Activated effector memory CD4-positive, alpha-beta T cell treated with anti-CD3 and anti-CD28 coated beads, Interleukin-2, amount 50 U/mL, for 16 hours (primary cell): ENCODE measurements at regions not wholly inside any gene's neighbourhood (a gene's known extent, or its start where the extent isn't known, plus 50 kb on each side); places are given as distances from the start of the nearest gene placed in this dataset.

Experiments used
- DNase-seq: peaks from one replicate; pipeline ENCODE4 v3.0.0-alpha.2; 2020

GRCh38 chr6:23855497-23856116, 270.4 kb upstream of the NRSN1 start:
- no peak for DNase-seq

DNA sequence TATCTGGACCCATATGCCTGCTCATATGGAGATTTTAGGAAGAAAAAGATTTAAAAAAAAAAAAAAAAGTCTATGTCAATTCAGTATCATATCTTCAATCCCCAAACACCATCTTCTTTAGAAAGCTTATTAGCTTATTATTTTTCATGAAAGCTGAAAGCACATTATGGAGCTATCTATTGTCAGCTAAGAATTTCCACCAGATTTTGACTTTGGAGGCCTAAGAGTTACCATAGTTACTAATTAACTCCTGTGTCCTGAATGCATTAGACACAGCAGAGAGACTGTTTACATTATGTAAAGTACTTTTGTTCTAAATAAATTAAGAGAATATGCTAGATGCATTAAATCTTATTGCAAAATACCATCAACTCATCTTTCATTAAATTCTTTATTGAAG, 255.5 kb upstream of the NRSN1 start:
- DNase-seq = no peak

DNA sequence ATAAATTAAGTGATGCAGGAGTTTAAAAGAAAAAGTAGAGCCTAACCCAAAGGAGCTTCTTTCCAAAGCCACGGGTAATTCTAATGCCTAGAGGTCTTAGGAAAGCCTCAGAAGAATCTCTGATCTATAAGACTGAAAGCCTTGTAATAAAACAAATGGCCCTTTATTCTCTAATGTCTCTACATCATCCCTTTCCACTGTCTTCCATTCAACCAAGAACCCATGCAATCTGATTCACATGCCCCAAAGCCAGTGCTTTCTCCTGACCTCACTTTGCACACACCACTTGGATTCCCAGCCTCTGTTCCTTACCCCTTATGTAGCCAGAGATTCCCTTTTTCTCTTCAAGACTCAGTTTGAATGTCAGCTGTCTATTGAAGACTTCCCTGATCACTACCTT, 252.9 kb upstream of the NRSN1 start:
- DNase-seq = no peak

DNA sequence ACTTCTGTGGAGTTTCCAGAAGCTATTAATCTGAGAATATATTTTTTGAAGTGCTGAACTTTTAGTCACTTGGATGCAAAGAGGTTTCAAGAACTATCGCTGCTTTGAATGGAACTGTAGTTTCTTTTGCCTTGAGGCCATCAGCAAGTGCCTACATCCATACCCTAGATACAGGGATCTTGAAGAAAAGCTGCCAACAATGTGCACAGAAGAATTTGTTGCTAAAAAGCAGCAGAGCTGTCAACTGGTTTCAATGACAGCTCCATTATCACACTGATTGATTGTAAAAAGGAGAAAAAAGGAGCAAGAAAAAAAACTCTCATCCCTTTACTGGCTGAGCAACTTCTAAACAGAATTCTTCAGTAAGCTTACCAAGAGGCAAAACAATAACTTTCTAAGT, 251.0 kb upstream of the NRSN1 start:
- no peak for DNase-seq

- DNase-seq = no peak
These were observed 246.2 kb upstream of the NRSN1 start for GRCh38 chr6:23879816-23880215.

DNA sequence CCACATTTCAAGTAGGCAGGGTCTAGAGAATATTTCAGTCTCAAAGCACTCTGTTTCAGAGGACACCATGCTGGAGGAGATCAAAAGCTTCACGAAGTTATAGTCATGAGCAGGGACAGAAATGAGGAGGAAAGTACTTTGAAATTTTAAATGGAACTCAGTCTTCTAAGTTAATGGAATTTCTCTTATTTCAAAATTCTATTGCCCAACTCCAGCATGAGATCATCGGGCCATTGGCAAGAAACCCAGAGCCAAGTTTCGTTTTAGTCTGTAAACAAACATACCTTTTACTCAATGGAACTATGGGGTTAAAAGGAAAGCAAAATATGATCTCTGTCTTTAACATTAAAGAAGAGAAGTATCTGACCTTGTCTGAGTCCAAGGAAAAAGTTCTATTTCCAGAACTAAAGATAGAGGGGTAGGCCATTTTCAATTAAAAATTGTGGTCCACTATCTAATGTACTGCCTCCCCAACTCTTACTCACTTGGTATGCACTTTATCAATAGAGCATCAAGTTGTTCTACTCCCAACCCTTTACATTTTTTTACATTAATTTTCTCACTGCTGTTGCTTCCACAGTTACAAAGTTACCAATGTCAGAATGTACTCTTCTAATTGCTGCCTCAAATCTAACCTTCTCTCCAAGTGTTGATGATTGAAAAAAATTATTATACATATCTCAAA, 235.3 kb upstream of the NRSN1 start:
- no peak for DNase-seq

GRCh38 chr6:23905133-23905815, 220.7 kb upstream of the NRSN1 start:
- no peak for DNase-seq

GRCh38 chr6:23910420-23910819, 215.6 kb upstream of the NRSN1 start:
- DNase-seq = no peak

GRCh38 chr6:23927935-23928334, 198.1 kb upstream of the NRSN1 start:
- DNase-seq = no peak

DNA sequence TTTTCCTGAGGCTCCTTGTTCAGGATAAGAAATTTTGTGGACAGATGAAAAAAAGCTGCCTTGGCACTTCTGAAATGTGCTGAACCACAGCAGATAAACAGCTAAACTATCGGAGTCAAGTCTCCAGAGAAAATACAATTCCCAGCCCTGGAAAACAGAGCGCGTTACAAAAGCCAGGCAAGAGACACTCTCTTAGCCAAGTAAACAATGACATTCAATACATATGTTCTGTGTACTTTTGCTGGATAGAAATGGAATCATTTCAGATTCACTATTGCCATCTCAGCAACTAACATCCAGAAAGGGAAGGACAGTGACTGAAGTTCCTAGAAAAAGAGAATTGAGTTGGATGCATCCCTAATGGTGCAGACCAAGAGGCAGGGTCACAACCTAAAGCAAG, 196.8 kb upstream of the NRSN1 start:
- no peak for DNase-seq

- no peak for DNase-seq
These were observed 185.5 kb upstream of the NRSN1 start for GRCh38 chr6:23940466-23940865.

- DNase-seq = no peak
These were observed 174.3 kb upstream of the NRSN1 start for GRCh38 chr6:23951691-23952090.

DNA sequence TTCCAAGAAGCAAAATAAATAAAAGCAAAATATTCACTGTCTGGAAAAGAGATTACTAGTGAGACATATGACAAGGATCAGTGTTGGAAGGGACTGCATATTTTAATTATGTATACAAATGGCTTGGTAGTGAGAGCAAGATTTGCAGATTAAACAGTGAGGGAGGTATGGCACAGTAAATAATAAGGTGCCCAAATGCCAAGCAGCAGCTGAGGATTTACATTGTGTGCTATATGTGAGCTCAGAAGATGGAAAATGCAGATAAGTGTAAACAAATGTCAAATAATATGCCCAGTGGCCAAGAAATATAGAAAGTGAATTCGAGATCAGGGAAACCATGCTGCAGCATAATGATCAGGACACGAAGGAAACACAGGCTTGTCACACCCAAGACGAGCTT, 173.8 kb upstream of the NRSN1 start:
- no peak for DNase-seq

- DNase-seq = no peak
These were observed 172.0 kb upstream of the NRSN1 start for GRCh38 chr6:23953976-23954375.

DNA sequence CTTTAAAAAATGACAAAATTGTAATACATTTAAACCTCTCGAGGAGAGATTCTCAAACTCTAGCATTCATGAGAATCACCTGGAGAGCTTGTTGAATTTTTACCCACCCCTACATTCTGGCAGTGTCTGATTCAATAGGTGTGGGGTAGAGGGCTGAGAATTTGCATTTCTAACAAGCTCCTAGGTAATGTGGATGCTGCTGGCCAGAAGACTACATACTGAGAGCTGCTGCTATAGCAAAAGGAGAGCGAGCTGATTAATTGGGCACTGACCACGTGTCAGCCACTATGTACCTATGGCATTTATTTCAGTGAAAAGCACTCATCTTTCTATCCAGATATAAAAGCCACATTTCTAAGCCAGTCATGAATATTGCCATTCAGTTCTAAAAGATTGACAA, 169.0 kb upstream of the NRSN1 start:
- no peak for DNase-seq

DNA sequence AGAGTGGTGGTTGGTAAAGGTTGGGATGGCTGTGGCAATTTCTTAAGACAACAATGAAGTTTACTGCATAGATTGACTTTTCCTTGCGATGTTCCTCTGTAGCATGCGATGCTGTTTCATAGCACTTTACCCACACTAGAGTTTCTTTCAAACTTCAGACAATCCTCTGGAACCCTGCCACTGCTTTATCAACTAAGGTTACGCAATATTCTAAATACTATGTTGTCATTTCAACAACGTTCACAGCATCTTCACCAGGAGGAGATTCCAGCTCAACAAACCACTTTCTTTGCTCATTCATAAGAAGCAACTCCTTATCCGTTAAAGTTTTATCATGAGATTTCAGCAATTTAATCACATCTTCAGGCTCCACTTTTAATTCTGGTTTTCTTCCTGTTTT, 161.2 kb upstream of the NRSN1 start:
- no peak for DNase-seq

DNA sequence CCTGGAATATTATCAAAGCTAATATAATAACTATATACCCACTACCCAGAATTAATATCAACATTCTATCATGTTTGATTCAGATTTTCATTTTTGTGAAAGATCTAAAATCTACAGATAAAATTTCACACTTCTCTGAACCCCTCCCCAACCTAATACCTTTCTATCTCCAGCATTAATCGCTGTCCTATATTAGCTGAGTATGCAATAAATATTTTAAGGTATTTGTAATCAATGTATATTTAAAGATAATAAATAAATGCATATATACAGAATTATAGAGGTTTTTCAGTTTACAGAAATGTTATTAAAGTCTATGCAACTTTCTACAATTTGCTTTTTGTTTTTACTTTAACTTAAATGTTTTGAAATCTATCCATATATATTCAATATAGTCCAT, 156.7 kb upstream of the NRSN1 start:
- DNase-seq = no peak

DNA sequence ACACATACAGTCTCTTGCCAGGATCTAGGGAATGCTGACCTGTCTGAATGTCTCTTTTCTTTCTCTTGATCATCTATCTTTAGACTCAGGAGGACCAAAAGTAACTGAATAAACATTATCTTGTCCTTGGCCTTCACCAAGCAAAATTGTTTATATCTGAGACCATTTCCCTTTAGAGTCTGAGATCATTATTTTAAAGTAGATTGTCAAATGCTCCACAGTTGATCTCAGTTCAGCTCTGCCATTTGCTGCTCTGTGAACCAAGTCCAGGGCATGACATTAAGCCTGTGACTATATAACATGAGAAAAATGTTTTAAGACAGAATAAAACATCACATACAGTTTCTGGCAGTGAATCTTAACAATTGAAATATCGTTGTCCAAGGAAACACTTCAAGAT, 148.3 kb upstream of the NRSN1 start:
- DNase-seq = no peak

GRCh38 chr6:23980965-23981364, 145.1 kb upstream of the NRSN1 start:
- DNase-seq = no peak

GRCh38 chr6:23981923-23982322, 144.1 kb upstream of the NRSN1 start:
- DNase-seq = no peak

DNA sequence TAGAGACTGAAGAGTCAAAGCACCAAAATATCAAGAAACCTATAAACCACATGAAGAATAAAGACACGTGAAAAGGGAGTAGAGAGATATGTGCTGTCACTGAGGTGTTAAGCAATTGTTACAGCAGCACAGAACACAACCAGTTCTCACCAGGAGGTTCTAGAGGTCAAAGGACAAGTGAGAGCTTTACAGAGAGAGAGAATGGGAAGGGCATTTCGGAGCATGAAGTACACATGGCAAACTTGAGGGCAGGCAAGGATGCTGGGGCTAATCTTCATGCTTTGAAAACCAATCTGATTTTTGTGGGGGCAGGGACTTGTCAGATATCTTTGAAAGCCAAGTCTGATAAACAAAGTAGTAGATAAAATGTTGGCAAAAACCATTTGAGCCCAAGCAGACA, 142.3 kb upstream of the NRSN1 start:
- no peak for DNase-seq

DNA sequence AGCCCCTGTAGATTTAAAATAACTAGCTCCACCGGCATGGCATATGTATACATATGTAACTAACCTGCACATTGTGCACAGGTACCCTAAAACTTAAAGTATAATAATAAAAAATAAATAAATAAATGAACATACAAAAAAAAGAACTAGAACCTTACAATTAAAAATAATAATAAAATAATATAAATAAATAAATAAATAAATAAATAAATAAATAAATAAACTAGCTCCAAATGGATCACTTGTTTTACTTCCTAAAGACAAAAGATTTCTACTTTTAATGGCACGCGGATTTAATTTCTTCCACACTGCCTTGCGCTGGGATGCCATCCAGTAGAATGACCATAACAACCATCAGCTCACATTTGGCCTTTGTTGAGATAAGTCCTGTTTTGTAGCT, 141.0 kb upstream of the NRSN1 start:
- no peak for DNase-seq

DNA sequence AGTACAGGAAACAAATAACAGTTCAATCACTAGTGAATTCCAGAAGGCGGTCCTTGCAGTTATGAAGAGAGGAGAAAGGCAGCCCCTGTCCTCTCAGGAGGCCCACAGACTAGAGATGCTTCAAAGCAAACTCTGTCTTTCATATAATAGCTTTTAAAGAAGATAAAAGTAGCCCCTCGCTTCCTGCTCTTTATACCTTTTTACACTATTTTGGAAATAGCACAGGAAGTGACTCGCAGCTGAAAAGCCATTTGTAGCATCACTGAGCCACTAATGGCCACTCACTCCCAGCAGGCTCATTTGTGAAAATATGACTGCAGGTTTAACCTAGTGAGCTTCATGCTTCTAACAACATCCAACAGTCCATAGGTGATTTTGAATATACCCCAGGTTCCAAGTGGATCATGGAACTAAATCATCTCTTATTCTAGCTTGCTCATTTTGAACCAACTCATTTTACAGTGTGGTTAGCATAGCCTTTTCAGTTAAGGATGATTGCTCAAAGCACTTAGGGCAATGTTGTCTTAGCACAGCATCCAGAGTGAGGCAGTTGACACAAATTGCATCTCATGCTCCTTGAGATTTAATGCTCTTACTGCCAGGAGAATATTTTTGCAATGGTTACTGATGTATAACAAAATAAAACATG, 136.0 kb upstream of the NRSN1 start:
- no peak for DNase-seq

DNA sequence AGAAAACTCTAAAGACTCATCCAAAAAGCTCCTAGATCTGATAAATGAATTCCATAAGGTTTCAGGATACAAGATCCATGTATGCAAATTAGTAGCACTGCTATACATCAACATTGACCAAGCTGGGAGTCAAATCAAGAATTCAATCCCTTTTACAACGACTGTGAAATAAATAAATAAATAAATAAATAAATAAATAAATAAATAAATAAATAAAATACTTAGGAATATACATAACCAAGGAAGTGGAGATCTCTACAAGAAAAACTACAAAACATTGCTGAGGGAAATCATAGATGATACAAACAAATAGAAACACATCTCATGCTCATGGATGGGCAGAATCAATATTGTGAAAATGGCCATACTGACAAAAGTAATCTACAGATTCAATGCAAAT, 132.0 kb upstream of the NRSN1 start:
- DNase-seq = no peak
